EL (cell line): ENCODE measurements at regions not wholly inside any gene's neighbourhood (a gene's known extent, or its start where the extent isn't known, plus 50 kb on each side); places are given as distances from the start of the nearest gene placed in this dataset.

Experiments used
- DNase-seq: peaks from one replicate; pipeline ENCODE4 v3.0.0-alpha.2; 2016

GRCh38 chr5:84683594-84683993, 298.9 kb upstream of the EDIL3 start:
- DNase-seq: no peak

DNA sequence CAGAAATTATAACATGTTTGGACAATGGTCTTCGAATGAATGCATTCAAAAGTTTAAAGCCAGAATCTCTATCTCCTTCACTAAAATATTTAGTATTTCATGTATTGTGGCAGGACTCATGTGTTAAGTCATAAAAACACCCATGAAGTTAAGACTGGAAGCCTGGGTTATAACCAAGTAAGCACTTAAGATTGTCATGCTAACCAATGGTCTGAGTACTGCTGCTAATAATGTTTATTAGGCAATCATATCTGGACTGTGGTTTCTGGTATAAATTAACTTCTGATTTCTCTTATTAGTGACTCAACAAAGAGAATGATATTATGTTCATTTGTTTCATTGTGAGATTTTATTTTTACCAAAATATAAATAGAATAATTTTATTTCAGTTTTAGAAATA, 297.9 kb upstream of the EDIL3 start:
- no peak for DNase-seq

DNA sequence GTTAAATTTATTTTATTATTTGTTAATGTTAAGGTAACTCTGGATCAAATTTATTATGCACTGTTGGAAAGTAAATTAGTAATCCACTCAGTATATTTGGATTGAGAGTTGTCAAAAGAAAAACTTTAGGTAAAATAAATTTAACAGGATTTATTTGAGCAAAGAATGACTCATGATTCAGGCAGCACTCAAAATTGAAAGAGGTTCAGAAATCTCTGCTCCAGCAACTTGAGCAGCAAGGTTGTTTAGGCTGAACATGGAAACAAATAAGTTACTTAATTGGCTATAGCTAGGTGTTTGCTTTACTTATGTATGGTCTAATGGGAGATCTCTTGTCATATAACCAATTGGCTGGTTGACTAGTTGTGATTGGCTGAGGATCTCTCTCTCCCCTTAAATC, 296.2 kb upstream of the EDIL3 start:
- no peak for DNase-seq

GRCh38 chr5:84673785-84674184, 289.1 kb upstream of the EDIL3 start:
- no peak for DNase-seq

- DNase-seq: no peak
Measured at GRCh38 chr5:84667576-84667975, 282.9 kb upstream of the EDIL3 start.

- no peak for DNase-seq
Measured at GRCh38 chr5:84650429-84650828, 265.7 kb upstream of the EDIL3 start.

GRCh38 chr5:84647581-84647980, 262.9 kb upstream of the EDIL3 start:
- no peak for DNase-seq

DNA sequence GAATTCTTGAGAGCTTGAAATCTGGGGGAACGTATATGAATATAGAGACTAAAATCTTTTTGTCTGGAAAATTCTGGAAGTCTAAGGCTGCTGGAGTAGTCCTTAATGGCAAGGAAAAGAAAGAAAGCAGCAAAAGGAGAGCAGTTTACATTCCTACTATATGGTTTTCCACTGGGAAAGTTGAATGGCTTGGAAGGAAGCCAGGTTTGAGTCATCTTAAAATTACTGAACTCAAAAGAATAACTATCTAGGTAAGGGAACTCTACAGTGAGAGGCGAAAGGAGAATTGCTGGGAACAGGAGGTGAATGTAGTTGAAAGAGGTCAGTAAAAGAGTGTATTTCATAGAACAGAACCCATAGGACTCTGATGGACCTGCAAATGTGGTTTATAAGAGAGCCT, 258.1 kb upstream of the EDIL3 start:
- DNase-seq: no peak

DNA sequence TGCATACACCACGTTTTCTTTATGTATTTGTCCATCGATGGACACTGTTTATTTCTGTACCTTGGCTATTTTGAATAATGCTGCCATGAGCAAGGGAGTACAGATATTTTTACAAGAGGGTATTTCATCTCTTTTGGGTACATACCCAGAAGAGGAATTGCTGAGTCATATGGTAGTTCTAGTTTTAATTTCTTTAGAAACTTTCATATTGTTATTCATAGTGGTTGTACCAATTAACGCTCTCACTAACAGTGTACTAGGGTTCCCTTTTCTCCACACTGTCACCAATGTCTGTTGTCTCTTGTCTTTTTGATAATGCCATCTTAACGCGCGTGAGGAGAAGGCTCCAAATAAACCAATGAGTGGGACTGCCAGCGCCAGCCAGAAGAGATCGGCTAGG, 257.6 kb upstream of the EDIL3 start:
- no peak for DNase-seq

- no peak for DNase-seq
Measured at GRCh38 chr5:84637662-84638375, 253.1 kb upstream of the EDIL3 start.

GRCh38 chr5:84635235-84636055, 250.8 kb upstream of the EDIL3 start:
- DNase-seq: no peak

DNA sequence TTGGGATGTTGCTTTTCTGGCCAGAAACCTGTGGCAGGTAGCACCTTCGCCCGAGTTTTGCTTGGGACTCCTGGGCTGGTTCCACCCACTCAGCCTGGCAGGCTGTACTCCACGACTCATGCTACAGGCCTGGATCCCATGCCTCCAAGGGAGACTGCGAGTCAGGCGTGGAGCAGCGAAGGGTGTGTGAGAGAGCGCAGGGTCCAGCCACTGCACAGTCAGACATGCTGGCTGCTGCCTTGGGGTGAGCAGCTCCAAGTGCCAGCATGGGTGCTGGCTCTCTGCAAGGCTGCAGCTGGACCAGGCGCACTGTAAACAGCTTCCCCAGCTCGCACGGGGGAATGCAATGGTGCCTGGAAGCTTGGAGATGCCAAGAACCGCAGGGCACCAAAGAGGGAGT, 249.6 kb upstream of the EDIL3 start:
- no peak for DNase-seq

- DNase-seq: no peak
Measured at GRCh38 chr5:84632418-84632817, 247.7 kb upstream of the EDIL3 start.

DNA sequence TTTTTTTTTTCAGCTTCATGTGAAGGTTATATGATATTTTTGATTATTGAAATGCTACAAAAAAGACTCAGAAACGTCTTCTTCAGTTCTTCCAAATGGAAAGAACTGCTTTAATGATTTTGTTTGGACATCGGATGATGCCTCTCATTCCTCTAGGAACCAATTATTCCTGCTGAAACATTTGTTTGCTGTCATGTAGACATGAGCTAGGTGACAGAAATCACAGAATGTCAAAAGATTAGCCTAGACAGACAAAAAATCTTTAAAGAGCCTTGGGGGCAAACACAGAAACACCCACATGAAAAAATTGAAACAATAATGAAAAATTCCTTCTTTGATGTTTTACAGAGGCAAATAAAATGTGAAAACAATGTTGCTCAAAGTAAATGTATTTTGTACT, 244.2 kb upstream of the EDIL3 start:
- no peak for DNase-seq

- no peak for DNase-seq
Measured at GRCh38 chr5:84623019-84623418, 238.3 kb upstream of the EDIL3 start.

- DNase-seq: no peak
Measured at GRCh38 chr5:84622461-84622860, 237.8 kb upstream of the EDIL3 start.

GRCh38 chr5:84618262-84618661, 233.6 kb upstream of the EDIL3 start:
- no peak for DNase-seq

DNA sequence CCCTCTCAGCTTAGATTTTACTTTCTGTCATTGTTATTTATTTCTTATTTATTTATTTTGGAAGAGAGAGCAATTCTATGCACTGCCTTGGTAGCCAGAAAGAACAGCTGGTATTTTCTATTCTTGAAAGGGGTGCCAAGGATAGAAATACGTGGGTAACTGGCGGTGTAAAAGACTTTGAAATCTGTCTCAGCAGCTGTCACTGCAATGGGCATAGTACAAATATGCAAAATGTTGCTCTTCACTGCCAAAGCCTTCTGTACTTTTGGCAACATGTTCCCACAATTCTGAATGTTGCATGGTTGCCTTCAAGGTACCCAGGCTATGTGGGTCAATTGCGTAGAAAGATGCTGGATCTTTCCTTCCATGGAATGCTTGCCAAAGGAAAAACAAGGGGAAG, 230.2 kb upstream of the EDIL3 start:
- no peak for DNase-seq

DNA sequence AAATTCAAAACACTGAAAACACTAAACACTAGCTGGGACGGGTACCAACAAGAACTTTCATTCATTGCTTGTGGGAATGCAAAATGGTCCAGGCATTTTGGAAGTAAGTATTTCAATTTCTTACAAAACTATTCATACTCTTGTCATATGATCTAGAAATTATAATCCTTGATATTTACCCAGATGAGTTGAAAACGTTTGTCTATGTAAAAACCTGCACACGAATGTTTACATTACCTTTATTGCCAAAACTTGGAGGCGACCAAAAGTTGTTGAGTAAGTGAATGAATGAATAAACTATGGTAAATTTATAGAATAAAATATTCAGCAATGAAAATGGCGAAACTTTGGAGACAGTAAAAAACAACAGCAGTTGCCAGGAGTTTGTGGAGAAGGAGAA, 222.1 kb upstream of the EDIL3 start:
- DNase-seq: no peak

DNA sequence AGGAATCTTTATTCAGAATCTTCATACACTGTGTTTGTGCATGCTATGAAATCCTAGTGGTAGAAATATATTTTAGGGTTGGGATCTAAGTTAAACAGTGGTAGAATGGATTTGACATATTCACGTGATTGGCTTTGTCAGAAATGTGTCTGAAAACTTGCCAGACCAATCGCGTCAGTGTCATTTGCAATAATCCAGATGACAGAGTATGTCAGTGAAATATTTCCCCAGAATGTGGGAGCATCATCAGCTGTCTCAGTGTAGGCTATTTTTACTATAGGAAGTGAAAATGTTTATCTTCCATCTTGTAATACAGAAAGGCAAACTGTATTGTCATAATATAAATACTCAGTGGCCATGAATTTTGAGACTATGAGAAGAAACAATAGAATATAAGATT, 220.6 kb upstream of the EDIL3 start:
- no peak for DNase-seq

DNA sequence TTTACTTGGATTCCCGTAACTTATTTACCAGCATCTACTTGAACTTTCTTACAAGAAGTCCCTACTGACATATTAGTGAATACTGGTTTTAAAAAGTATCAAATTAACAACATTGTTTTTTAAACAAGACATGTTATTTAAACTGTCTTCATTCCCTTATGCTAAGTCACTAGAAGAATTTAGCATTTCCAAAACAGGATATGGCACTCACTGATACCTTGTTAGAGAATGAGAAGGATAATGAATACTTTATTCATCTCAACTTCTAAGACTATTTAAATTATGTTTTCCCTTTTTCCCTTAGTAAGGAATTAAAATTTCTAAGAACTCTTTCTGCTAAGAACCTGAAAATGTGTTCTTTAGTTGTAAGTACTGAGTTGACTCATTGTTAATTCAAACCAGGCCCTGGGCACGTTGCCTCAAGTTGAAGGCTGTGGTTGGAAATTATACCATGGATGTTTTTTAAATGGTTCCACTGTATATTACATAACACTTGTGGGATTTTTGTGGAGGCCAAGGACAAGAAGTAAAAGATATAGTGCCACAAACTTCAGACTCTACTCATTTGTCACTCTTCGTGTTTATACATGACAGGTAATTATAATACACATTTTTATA, 219.0 kb upstream of the EDIL3 start:
- peak; percentile 11 for DNase-seq

DNA sequence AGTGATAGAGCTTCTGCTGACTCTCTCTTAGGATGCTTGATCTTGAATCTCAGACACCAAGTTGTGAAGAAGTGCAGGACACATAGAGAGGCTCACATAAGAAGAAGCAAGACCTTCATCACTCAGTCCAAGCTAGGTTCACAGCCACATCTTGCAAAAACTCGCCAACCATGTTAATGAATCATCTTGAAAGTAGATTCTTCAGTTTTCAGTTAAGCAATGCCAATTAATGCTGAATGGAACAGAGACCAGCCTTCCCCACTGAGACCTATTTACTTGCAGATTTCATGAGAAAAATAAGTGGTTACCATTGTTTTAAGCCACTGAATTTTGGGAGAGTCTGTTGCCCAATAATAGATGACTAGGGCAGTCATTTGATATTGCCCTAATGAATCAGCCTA, 217.7 kb upstream of the EDIL3 start:
- DNase-seq: no peak

- no peak for DNase-seq
Measured at GRCh38 chr5:84599964-84600363, 215.3 kb upstream of the EDIL3 start.

DNA sequence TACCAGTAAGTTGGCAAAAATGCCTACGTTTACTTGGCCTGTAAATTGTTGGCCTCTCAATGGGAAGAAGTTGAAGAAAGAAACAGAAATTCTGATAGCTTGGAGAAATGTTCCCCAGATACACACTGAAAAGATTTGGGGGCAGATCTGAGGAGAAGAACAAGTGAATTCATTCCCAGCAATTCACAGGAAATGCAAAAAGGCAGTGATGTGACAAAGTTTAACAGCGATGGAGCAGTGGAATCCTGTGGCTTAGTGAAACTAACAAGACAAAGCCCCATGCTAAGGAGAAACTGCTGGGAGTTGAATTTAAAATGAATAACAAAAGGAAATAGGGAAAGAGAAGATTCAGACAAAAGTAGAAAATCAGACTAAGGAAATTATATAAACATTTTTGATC, 213.2 kb upstream of the EDIL3 start:
- no peak for DNase-seq
